GM21447 (cell line): ENCODE measurements at regions not wholly inside any gene's neighbourhood (a gene's known extent, or its start where the extent isn't known, plus 50 kb on each side); places are given as distances from the start of the nearest gene placed in this dataset.
"Not testable (repeated sequence)": the region's sequence is repeated elsewhere in the genome, so short reads cannot be mapped to it uniquely, and the experiment has no call there.

Experiments used
- ATAC-seq: cut with Tn5 transposase; IDR thresholded peaks from one replicate; pipeline ENCODE4 v1.9.1; 2021; ENCODE audit not compliant: unreplicated experiment

DNA sequence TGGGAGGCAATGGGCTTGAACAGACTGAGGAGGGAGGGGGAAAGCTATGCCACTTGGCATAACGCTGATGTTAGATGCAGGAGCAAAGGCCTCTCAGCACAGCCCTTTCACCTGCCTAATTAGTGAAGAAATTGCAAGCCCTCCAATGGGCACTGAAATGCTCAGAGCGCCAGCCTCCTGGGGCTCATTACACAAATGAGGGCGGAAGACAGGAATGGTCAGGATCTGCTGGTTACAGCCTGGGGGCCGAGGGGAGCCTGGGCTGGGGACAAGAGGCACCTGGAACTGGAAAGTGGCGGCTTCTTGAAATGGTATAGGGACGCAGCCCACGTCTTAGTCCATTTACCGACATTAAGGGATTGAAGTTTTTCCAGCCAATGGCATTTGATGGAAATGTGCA is 50.2 kb upstream of the PLET1 start:
- ATAC-seq, result no peak

DNA sequence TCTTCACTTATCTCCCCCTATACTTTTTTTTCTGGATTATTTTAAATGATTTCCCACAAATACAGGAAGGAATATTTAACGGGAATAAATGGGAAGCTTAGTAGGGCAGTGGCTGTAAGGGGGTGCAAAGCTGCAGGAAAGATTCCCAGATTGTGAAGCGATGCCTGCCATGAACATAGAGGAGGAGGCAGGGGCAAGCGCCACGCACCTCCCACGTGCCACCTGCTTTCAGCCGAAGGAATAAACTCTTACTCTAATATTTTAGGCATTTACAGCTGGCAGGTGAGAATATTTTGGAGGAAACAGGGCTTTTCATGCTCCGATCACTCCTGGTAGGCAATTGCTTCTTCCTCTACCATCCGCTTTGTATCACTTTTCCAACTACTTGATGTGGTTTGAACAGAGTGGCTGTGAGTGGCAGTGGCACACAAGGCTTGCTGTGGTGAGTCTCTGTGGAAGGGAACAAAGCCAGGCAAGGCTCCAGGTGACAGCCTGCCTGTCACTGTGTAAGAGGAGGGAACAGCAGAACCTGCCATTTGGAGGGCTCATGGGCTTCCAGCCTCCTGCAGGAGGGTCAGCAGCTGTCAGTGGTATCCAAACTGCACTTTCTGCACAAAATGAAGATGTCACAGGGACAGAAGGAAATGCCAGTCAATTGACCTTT is 54.5 kb upstream of the PLET1 start:
- ATAC-seq, result no peak

DNA sequence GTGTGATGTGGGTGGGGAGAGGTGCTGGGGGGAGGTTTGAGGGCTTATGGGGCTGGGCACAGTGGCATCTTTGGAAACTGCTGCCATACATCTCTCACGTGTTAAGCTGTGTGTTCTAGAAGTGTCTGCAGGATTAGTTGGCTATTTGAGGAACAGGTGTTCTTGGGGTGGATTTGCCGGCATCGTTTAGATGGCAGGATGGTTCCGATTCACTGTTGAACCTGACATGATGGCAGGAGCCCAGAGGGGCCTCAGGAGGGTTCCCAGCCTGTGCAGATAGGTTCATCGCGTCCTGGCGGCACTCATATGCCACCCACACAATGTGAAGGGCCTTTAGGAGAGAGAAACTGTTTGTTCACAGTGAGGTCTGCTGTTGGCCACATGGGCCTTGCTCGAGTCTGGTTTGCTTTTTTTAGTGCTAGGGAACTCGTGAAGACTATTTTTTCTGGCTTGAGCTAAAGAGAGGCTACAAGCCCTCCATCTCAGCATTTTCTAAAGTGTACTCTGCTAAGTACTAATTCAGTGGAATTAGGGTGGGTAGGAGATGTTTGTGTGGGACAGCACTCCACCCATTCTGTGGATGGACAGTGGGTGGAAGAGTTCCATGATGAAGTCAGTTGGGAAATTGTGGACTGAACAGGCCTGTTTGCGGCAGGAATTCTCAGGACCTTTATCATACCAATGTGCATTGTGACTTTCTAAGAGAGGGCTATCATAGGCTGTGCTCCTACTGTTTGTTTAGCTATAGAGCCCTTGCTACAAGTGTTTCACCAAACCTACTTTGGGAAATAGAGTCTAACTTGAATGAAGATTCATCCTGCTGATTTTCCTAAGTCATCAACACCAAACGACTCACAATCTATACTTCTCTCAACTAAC is 55.4 kb upstream of the PLET1 start:
- ATAC-seq, result no peak

DNA sequence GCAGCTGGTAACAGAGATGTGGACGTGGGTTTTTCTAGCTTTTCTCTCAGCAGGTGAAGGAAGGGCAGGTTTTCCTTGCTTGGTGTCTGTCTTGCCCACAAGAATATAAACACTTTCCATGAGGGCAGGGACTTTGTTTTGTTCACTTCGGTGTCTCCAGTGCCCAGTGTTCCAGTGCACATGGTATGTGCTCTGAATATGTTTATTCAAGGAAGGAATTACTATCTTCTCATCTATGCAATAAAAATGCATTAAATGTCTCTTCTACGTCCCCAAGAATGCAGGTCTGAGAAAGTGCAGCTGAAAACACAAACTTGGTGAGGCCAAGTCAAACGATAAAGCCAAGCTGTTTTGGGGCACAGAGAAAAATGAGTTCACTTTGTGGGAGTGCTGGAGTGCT is 56.3 kb upstream of the PLET1 start:
- ATAC-seq, result no peak

DNA sequence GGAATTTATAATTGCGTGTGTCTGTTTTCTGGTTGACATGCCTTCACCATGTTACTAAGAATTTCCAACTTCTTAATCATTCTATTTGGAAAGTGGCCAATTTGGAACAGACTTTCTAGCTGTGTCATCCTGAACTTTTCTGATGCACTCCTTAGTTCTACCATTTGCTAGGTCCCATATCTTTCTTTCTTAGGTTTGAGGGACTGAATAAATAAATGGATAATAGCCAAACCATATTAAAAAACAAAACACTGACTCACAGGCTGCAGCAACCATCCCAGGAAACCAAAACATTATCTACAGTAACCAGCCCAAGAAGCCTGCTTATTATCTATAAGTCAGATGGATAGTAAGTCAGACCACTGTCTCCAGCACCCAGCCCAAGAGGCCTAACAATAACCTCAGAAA is 57.5 kb upstream of the PLET1 start:
- ATAC-seq, result no peak

DNA sequence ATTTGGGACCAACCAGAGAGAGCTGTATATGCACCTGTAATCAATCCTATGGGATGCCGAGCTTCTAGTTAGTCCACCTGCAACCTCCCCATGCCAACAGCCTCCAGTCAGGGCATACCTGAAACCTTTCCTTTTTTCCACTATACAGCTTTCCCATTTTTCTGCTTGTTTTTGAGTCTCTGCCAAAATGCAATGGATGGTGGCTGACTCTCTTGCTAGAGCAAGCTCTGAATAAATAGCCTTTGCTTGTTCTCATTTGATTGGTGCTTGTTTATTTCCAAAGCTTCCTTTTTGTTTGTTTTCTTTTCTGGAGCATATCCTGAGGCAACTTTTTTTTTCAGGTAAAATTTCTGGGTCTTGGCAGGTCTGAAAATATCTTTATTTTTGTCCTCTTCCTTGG is 58.0 kb upstream of the PLET1 start:
- no peak for ATAC-seq

DNA sequence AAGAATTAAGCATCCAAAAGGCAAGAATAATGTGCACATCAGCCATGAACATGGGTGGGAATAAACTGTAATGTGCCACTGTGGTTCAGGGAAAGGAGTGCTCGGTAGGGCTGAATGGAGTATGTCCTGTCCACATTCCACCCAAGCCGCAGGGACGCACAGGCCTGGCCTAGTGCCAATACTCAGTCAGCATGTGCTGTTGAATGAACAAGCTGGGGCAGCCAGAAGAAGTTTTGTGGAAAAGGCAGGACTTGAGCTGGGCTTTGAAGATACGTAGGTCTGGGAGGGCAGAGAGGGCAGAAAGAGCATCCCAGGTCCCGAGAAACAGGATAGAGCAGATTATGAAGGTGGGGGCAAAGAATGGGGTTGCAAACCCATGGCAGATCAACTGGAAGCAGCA is 60.0 kb upstream of the PLET1 start:
- no peak for ATAC-seq

DNA sequence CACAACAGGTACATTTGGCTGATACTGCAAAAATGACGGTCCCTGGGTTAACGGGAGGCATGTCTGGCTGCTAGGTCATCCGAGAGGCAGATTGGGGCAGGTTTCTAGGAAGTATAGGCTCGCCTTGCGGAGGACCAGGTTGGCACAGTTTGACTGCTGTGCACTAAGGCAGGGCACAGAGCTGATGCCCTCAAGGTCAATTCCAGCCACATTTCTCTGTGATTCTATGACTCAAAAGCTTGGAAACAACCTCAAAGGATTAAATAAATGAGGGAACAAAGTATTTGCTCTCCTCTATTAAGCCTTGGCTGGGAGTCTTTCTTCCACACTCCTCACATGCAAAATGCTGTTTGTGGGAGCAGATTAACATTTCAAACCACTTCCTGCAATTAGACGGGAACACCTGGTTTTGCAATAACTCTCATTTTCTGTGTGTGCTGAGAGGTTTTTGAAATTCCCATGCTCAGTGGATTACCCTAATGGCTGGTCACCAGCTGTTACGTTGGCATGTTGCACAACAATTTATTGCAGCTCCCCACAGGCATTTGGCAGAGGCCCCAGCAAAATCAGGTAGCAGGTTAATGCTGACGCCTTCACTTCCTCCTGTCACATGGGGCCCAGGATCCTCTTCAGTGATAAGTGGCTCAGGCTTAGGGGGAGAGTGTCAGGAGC is 61.0 kb upstream of the PLET1 start:
- no peak for ATAC-seq

DNA sequence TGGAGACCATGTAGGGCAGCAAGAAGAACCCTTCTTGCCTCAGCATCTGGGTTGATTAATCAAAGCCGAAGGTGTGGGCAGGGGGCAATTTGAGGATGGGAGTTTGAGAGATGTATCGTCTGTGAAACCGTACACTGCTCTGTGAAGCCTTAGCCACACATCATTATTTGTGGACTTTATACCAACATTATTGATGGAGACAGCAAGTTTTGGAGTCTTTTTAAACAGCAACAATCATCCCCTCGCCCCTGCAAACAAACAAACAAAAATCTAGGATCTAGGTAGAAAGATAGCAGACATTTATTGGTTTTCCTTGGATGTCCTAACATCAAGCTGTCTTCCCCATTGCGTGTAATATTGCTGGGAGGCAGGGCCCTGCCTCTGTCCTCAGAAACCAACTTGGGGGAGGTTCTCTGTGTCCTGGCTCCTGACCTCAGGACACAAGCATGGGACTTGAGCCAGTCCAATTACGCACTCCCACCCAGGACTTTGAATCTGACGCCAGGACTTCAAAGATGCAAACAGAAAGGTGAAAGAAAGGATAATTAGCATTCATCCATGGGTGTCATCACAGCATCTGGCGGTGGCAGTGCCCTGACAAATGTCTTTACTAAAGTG is 61.6 kb upstream of the PLET1 start:
- ATAC-seq, result no peak

DNA sequence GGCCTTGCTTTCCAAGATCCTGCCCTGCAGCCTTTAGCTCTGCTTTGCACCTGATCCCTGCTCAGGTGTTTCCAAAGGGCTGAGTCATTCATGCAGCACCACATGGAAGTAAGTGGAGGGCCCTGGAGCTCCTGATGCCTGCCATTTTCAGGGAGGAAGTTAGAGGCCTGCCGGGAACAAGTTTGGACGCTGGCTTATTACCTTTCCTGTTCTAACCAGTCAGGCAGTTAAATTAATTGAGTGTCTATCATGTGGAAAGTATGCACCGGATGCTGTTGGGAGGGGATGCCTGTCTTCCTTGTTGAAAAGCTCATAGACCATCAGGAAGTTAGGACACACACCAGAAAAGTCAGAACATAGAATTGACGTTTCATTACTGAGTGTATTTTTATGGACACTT is 73.7 kb upstream of the PLET1 start:
- no peak for ATAC-seq

DNA sequence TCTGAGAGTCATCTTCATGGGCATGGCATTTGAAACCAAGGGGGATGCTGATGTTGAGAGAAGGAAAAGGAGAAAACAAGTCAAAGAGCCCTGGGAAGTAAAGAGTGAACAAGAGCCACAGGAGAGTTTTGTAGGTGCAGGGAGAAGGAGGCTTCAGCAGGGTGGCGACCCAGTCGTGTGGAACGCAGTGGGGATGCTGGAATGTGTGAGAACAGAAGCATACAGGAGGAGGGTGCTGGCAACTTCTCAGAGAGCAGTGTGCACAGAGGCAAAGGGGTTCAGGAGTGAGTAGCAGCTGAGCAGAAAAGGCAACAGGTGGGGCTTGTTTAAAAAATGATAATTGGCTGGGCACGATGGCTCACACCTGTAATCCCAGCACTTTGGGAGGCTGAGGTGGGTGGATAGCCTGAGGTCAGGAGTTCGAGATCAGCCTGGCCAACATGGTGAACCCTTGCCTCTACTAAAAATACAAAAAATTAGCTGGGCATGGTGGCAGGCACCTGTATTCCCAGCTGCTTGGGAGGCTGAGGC is 75.8 kb upstream of the PLET1 start:
- ATAC-seq, result no peak

DNA sequence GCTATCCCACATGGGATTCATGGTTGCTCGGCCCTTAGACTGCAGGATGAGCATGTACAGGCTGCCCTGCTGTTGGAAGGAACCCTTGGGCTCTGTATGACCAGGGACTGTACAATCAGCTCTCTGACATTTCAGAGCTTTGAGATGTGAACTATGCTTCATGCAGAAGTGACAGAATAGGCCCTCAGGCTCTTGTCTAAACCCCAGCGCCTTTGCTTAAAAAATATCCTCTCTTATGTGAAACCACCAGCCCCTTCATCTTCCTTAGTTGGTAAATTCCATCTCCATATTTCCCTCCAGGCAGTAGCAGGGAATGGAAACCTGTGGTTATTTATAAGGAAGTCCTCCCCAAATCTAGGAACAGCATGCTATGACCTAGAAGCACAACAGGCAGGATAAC is 78.9 kb upstream of the PLET1 start:
- no peak for ATAC-seq

DNA sequence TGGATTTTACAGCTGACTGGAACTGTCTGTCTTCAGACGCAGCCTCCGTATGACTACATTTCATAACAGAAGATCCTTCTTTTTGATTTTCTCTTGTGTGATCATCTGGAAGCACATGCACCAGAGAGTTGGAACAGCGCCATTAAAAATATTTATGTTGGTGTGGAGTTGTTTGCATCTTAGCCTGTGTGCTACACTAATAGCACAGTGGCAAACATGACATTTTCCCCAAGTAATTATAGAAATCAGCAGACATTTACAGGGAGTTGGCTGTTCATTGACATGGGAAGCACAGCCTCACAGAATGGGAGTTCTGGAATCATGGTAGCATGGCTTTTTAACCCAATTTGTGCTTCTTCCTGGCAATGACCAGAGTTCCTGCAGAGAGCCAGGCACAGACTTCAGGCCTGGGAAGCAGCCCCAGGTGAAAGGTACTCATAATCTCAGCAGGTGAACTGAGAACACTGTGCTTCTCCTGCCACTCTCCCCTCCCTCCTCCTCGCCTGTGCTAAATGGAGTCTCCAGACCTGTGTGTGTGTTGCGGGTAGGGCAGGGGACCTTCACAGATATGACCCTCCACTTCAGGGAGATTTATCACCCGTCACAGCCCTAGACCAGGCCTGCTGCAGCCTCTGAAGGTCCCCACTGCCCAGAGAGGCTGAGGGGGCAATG is 82.8 kb upstream of the PLET1 start:
- no peak for ATAC-seq

DNA sequence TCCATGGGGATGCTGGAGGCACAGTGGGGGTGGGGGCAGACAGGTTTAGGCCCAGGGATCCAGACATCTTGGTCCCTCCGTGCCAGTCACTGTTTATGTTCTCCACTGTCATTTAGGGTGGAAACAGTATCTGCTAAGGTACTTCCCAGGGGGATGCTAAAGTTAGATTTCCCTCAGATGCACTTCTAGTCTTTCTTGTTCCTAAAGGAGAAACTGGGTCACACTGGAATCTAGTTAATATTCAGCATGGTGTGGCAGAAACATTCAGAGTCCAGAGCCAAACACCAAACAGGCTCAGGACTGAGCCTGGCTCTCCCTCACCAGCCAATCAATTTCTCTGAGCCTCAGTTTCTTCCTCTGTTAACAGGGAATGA is 83.4 kb upstream of the PLET1 start:
- ATAC-seq, result no peak

DNA sequence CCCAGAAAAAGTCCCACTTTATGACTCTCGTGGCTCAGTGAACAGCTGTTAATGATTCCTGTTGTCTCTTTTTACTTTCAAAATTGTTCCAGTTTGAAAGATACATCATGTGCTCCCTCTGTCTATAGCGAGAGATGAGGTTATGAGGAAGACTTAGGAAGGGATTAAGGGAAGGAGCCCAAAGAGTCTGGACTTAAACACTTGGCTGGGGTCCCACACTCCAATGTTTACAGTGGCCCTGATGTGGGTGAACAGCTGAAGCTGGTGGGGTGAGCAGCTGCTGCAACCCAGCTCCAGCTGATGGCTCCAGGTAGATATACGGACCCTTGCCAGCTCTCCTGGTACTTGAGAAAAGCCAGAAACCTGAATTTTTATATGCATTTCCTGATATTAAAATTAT is 84.5 kb upstream of the PLET1 start:
- ATAC-seq, result no peak

DNA sequence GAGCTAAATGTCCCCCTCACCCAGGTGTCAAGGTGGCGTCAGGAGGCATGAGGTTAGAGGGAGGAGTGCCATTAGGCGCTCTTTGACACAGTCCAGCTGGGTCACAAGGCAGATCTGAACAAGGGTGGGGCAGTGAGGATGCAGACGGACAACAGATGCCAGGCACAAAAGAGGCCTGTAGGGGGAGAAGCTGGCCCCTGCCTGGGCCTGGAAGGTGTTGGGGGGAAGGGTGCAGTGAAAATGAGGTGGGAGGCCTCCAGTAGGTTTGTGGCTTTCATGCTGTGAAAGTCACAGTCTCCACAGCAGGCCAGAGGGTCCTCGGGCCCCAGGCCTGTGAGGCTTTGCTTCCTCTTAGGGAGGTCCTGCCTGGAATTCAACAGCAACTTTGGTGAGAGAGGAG is 85.0 kb upstream of the PLET1 start:
- no peak for ATAC-seq

DNA sequence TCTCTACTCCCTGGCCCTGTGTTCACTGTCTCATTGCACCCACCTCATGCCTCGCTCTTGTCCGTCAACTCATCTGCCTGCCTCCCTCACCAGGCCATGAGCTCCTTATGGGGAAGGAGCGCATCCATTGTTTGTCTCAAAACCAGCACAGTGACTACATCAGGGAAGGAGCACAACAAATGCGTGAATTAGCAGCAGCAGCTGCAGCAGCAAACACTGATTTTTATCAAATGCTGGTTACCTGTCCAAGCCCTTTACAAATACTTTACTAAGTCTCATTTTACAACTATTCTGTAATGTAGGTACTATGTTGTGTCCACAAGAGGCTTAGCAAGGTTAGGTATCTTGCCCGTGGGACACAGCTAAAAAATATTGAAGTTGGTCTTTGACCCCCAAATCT is 85.9 kb upstream of the PLET1 start:
- no peak for ATAC-seq

DNA sequence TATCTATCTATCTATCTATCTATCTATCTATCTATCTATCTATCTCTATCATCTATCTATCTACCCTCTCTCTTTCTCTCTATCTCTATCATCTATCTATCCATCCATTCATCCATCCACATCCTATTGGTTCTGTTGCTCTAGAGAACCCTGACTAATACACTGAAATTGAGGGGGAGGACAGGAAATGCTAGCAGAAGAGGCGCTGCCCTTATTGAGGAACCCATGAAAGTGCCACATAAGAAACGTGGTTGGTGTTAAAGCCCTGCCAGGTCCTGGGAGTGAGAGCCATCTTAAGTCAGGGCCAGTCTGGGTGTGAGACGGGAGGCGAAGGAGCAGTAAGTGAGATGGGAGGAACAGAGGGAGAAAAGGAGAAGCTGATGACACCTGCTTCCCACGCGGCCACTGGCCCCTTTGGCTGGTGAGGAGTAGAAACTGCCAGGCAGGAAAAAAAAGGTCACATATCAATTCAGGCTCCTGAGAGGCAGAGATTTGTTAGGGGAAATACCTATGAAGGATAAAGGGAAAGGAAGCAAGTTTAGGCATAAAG is 87.9 kb upstream of the PLET1 start:
- ATAC-seq, result no peak

DNA sequence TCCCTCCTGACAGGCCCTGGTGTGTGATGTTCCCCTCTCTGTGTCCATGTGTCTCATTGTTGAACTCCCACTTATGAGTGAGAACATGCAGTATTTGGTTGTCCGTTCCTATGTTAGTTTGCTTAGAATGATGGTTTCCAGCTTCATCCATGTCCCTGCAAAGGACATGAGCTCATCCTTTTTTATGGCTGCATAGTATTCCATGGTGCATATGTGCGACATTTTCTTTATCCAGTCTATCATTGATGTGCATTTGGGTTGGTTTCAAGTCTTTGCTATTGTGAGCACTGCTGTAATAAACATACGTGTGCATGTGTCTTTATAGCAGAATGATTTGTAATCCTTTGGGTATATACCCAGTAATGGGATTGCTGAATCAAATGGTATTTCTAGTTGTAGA is 90.8 kb upstream of the PLET1 start:
- not testable (repeated sequence) for ATAC-seq

DNA sequence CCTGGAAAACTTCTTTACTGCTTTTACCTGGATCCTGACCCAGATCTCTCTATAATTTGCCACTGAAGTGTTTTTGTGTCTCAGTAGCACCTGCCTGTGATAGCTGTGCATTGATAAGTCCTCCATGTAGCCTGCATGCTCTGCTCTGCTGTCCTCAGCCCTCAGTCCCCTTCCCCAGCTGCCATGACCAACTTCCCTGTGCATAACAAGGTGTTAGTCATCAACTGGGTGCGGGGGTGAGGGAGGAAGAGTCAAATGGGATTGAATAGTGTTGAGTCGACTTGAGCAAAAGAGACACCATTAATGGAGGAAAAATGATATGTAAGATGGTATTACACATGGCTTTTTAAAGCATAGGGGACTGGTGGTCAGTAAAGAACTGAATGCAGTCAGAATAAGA is 92.2 kb upstream of the PLET1 start:
- no peak for ATAC-seq

DNA sequence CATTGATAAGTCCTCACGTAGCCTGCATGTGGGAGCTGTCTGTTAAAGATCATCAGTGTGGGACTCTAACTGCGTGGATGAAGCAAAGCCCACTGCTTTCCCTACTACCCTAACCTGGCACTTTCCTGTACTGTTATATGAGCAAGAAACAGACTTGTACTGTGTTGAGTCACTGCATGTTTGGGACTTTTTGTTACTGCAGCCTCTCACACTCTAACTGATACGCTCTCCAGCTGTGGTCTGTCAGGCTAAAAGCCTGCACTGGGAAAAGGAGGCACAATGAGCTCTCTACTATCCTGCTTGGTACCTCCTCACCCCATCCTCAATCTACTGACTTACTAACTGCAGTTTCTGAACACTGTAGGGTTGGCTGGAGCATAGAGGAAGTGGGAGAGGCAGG is 93.7 kb upstream of the PLET1 start:
- ATAC-seq, result no peak
